ENCODE measurements at regions not wholly inside any gene's neighbourhood (a gene's known extent, or its start where the extent isn't known, plus 50 kb on each side); places are given as distances from the start of the nearest gene placed in this dataset.

- TF ChIP-seq YY1 (IDR thresholded peaks at IDR 0.05; ENCODE audit: insufficient read depth, insufficient read length) (no peak), ZNF274 (IDR thresholded peaks at IDR 0.05; ENCODE audit: low read depth, low read length) (no peak), SUZ12 (IDR thresholded peaks at IDR 0.05; ENCODE audit: extremely low read depth, insufficient read depth, insufficient read length) (no peak)
Observed at GRCh38 chr11:25901415-25901814, 430.5 kb upstream of the ANO3 start.

Measured in NT2/D1 (cell line).